ENCODE measurements at regions not wholly inside any gene's neighbourhood (a gene's known extent, or its start where the extent isn't known, plus 50 kb on each side); places are given as distances from the start of the nearest gene placed in this dataset.
"Not testable (repeated sequence)": the region's sequence is repeated elsewhere in the genome, so short reads cannot be mapped to it uniquely, and the experiment has no call there.

- no peak for DNase-seq (ENCODE audit: low read depth in 2 of 2)
Measured at GRCh38 chr7:81226234-81226633, 307.4 kb upstream of the SEMA3C start.

- DNase-seq (ENCODE audit: low read depth in 2 of 2): not testable (repeated sequence)
Measured at GRCh38 chr7:81222692-81223091, 303.8 kb upstream of the SEMA3C start.

- DNase-seq (ENCODE audit: low read depth in 2 of 2): no peak
Measured at GRCh38 chr7:81221527-81222217, 302.8 kb upstream of the SEMA3C start.

GRCh38 chr7:81218480-81219106 is 299.7 kb upstream of the SEMA3C start:
- no peak for DNase-seq (ENCODE audit: low read depth in 2 of 2)

- DNase-seq (ENCODE audit: low read depth in 2 of 2): no peak
Measured at GRCh38 chr7:81213394-81213793, 294.5 kb upstream of the SEMA3C start.

- no peak for DNase-seq (ENCODE audit: low read depth in 2 of 2)
Measured at GRCh38 chr7:81211934-81212320, 293.1 kb upstream of the SEMA3C start.

- no peak for DNase-seq (ENCODE audit: low read depth in 2 of 2)
Measured at GRCh38 chr7:81211204-81211933, 292.5 kb upstream of the SEMA3C start.

GRCh38 chr7:81210137-81211064 is 291.6 kb upstream of the SEMA3C start:
- DNase-seq (ENCODE audit: low read depth in 2 of 2): no peak

GRCh38 chr7:81209059-81209458 is 290.2 kb upstream of the SEMA3C start:
- no peak for DNase-seq (ENCODE audit: low read depth in 2 of 2)

GRCh38 chr7:81207801-81208200 is 288.9 kb upstream of the SEMA3C start:
- DNase-seq (ENCODE audit: low read depth in 2 of 2): no peak

- DNase-seq (ENCODE audit: low read depth in 2 of 2): no peak
Measured at GRCh38 chr7:81206667-81207360, 288.0 kb upstream of the SEMA3C start.

GRCh38 chr7:81206217-81206616 is 287.4 kb upstream of the SEMA3C start:
- DNase-seq (ENCODE audit: low read depth in 2 of 2): no peak

GRCh38 chr7:81201188-81201587 is 282.3 kb upstream of the SEMA3C start:
- no peak for DNase-seq (ENCODE audit: low read depth in 2 of 2)

GRCh38 chr7:81198766-81199165 is 279.9 kb upstream of the SEMA3C start:
- DNase-seq (ENCODE audit: low read depth in 2 of 2): no peak

- DNase-seq (ENCODE audit: low read depth in 2 of 2): no peak
Measured at GRCh38 chr7:81197266-81197665, 278.4 kb upstream of the SEMA3C start.

GRCh38 chr7:81195033-81195432 is 276.2 kb upstream of the SEMA3C start:
- DNase-seq (ENCODE audit: low read depth in 2 of 2): no peak

GRCh38 chr7:81190997-81191768 is 272.3 kb upstream of the SEMA3C start:
- DNase-seq (ENCODE audit: low read depth in 2 of 2): no peak

GRCh38 chr7:81187753-81188152 is 268.9 kb upstream of the SEMA3C start:
- no peak for DNase-seq (ENCODE audit: low read depth in 2 of 2)

GRCh38 chr7:81186691-81187090 is 267.8 kb upstream of the SEMA3C start:
- no peak for DNase-seq (ENCODE audit: low read depth in 2 of 2)

GRCh38 chr7:81185072-81185471 is 266.2 kb upstream of the SEMA3C start:
- DNase-seq (ENCODE audit: low read depth in 2 of 2): no peak

GRCh38 chr7:81183326-81183725 is 264.5 kb upstream of the SEMA3C start:
- DNase-seq (ENCODE audit: low read depth in 2 of 2): no peak
